ENCODE measurements at regions not wholly inside any gene's neighbourhood (a gene's known extent, or its start where the extent isn't known, plus 50 kb on each side); places are given as distances from the start of the nearest gene placed in this dataset.
"Not testable (repeated sequence)": the region's sequence is repeated elsewhere in the genome, so short reads cannot be mapped to it uniquely, and the experiment has no call there.

DNA sequence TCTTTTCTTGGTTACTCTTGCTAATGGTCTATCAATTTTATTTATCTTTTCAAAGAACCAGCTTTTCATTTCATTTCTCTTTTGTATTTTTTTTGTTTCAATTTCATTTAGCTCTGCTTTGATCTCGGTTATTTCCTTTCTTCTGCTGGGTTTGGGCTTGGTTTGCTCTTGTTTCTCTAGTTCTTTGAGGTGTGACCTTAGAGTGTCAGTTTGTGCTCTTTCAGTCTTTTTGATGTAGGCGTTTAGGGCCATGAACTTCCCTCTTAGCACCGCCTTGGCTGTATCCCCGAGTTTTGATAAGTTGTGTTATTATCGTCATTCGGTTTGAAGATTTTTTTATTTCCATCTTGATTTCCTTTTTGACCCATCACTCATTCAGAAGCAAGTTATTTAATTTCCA is 265.5 kb downstream of the VAPA start:
- H3K4me2 ChIP-seq (ENCODE audit: insufficient read depth, insufficient read length, low read length); H2AFZ ChIP-seq (ENCODE audit: low read length); H2BK12ac ChIP-seq (ENCODE audit: insufficient read length, low read depth, low read length); H4K8ac ChIP-seq (replicated peaks; ENCODE audit: insufficient read length, low read depth, low read length); H2BK120ac ChIP-seq (ENCODE audit: low read depth, low read length, poor library complexity, severe bottlenecking); H3K9me3 ChIP-seq (ENCODE audit: control insufficient read depth, low read depth, low read length); H3K9me3 Mint-ChIP-seq; H2BK15ac ChIP-seq (ENCODE audit: low read depth, low read length); H2BK5ac ChIP-seq (ENCODE audit: insufficient read length, low read length); H2AK5ac ChIP-seq (ENCODE audit: insufficient read length, low read length); H3K4me1 ChIP-seq (ENCODE audit: insufficient read depth, low read length); H3T11ph ChIP-seq (ENCODE audit: low read length); H3K56ac ChIP-seq (ENCODE audit: insufficient read length, low read depth, low read length); H3K4ac ChIP-seq (ENCODE audit: low read depth, low read length); H3K79me2 ChIP-seq (ENCODE audit: insufficient read depth, low read length); H3K4me3 Mint-ChIP-seq; H4K5ac ChIP-seq (ENCODE audit: insufficient read length, low read depth, low read length); H2BK20ac ChIP-seq (ENCODE audit: low read depth, low read length, poor library complexity, severe bottlenecking); H3K14ac ChIP-seq (ENCODE audit: insufficient read depth, low read length); H3K36me3 Mint-ChIP-seq (ENCODE audit: insufficient read depth in 1 of 3, low read depth in 3 of 3); H3K27ac Mint-ChIP-seq; DNase-seq; H3K18ac ChIP-seq (ENCODE audit: insufficient read length, low read depth, low read length); H3K27me3 ChIP-seq (ENCODE audit: insufficient read depth, low read length); H4K20me1 ChIP-seq (ENCODE audit: control insufficient read depth, insufficient read depth, insufficient read length); H3K9ac ChIP-seq (ENCODE audit: extremely low read depth, insufficient read length, low read length); H3K79me1 ChIP-seq (ENCODE audit: insufficient read depth, low read depth, low read length, poor library complexity, severe bottlenecking); H3K27me3 Mint-ChIP-seq (ENCODE audit: low read depth); H3K23ac ChIP-seq (ENCODE audit: insufficient read length, low read depth, low read length); H3K23me2 ChIP-seq (ENCODE audit: insufficient read length, low read depth, low read length, poor library complexity, severe bottlenecking); H3K27ac ChIP-seq (ENCODE audit: insufficient read length, low read depth, low read length); H4K91ac ChIP-seq (ENCODE audit: insufficient read length, low read depth, low read length): not testable (repeated sequence)
- peaks cover 11 to 12% of the 10 kb centered on the region in 2 experiments for H3K4me1 Mint-ChIP-seq
- WGBS (ENCODE audit: extremely low coverage, insufficient read length, low lambda C conversion rate) = no CpG with 5 or more reads among the region's 6 CpGs

All from H9 (cell line).